ENCODE measurements at regions not wholly inside any gene's neighbourhood (a gene's known extent, or its start where the extent isn't known, plus 50 kb on each side); places are given as distances from the start of the nearest gene placed in this dataset.
A peak's percentile ranks its signal among the peaks of the same experiment; 100 is the strongest.

- DNase-seq, result peak; percentile 10 to 11
- H3K4me1 ChIP-seq (ENCODE audit: control insufficient read depth, insufficient read depth, low read length), result no peaks in the 10 kb centered on the region
- no peaks in the 10 kb centered on the region for H3K27me3 ChIP-seq (ENCODE audit: control insufficient read depth, insufficient read depth, low read length)
- no peak overlapping the region for H3K27ac ChIP-seq (ENCODE audit: low read length)
- H3K9me3 ChIP-seq (ENCODE audit: control insufficient read depth, low read depth, low read length), result no peaks in the 10 kb centered on the region
- no peak overlapping the region for H3K4me3 ChIP-seq (ENCODE audit: low read length)
- WGBS (ENCODE audit: insufficient coverage, low lambda C conversion rate), result 0% methylated on average over 2 of the region's 3 CpGs
- H3K36me3 ChIP-seq (ENCODE audit: control insufficient read depth, insufficient read depth, low read length), result no peaks in the 10 kb centered on the region
Measured at GRCh38 chr18:68623342-68623741, 91.6 kb downstream of the TMX3 start.

GRCh38 chr18:68611311-68611710 lies 103.6 kb downstream of the TMX3 start:
- Histone ChIP-seq H3K27me3 (ENCODE audit: control insufficient read depth, insufficient read depth, low read length) (no peaks in the 10 kb centered on the region), H3K4me3 (ENCODE audit: low read length) (no peak overlapping the region), H3K4me1 (ENCODE audit: control insufficient read depth, insufficient read depth, low read length) (no peaks in the 10 kb centered on the region), H3K9me3 (ENCODE audit: control insufficient read depth, low read depth, low read length) (no peaks in the 10 kb centered on the region), H3K36me3 (ENCODE audit: control insufficient read depth, insufficient read depth, low read length) (no peaks in the 10 kb centered on the region), H3K27ac (ENCODE audit: low read length) (no peak overlapping the region)
- 90% methylated on average over 2 of the region's 4 CpGs for WGBS (ENCODE audit: insufficient coverage, low lambda C conversion rate)
- no peak for DNase-seq

- WGBS (ENCODE audit: insufficient coverage, low lambda C conversion rate), result 92% methylated on average over 3 of the region's 6 CpGs
Measured at GRCh38 chr18:68608851-68609490, 105.9 kb downstream of the TMX3 start.

GRCh38 chr18:68607852-68608251 lies 107.1 kb downstream of the TMX3 start:
- no peak overlapping the region for H3K27ac ChIP-seq (ENCODE audit: low read length)
- H3K36me3 ChIP-seq (ENCODE audit: control insufficient read depth, insufficient read depth, low read length), result no peaks in the 10 kb centered on the region
- H3K4me3 ChIP-seq (ENCODE audit: low read length), result no peak overlapping the region
- no peak for DNase-seq
- no peaks in the 10 kb centered on the region for H3K27me3 ChIP-seq (ENCODE audit: control insufficient read depth, insufficient read depth, low read length)
- no peaks in the 10 kb centered on the region for H3K9me3 ChIP-seq (ENCODE audit: control insufficient read depth, low read depth, low read length)
- H3K4me1 ChIP-seq (ENCODE audit: control insufficient read depth, insufficient read depth, low read length), result no peaks in the 10 kb centered on the region
- WGBS (ENCODE audit: insufficient coverage, low lambda C conversion rate), result 100% methylated on average over 1 of the region's 2 CpGs

More at GRCh38 chr18:68608851-68609490, 105.9 kb downstream of the TMX3 start:
- H3K27ac ChIP-seq (ENCODE audit: low read length), result no peak overlapping the region
- no peaks in the 10 kb centered on the region for H3K4me1 ChIP-seq (ENCODE audit: control insufficient read depth, insufficient read depth, low read length)
- no peaks in the 10 kb centered on the region for H3K9me3 ChIP-seq (ENCODE audit: control insufficient read depth, low read depth, low read length)
- H3K36me3 ChIP-seq (ENCODE audit: control insufficient read depth, insufficient read depth, low read length), result no peaks in the 10 kb centered on the region
- H3K4me3 ChIP-seq (ENCODE audit: low read length), result no peak overlapping the region
- no peak for DNase-seq
- H3K27me3 ChIP-seq (ENCODE audit: control insufficient read depth, insufficient read depth, low read length), result no peaks in the 10 kb centered on the region

GRCh38 chr18:68604256-68604655 lies 110.7 kb downstream of the TMX3 start:
- H3K9me3 ChIP-seq (ENCODE audit: control insufficient read depth, low read depth, low read length), result no peaks in the 10 kb centered on the region
- H3K36me3 ChIP-seq (ENCODE audit: control insufficient read depth, insufficient read depth, low read length), result no peaks in the 10 kb centered on the region
- no peaks in the 10 kb centered on the region for H3K27me3 ChIP-seq (ENCODE audit: control insufficient read depth, insufficient read depth, low read length)
- WGBS (ENCODE audit: insufficient coverage, low lambda C conversion rate), result no CpG with 5 or more reads among the region's 1 CpG
- H3K4me1 ChIP-seq (ENCODE audit: control insufficient read depth, insufficient read depth, low read length), result no peaks in the 10 kb centered on the region
- DNase-seq, result no peak
- H3K27ac ChIP-seq (ENCODE audit: low read length), result no peak overlapping the region
- no peak overlapping the region for H3K4me3 ChIP-seq (ENCODE audit: low read length)

- no peak overlapping the region for H3K4me3 ChIP-seq (ENCODE audit: low read length)
- WGBS (ENCODE audit: insufficient coverage, low lambda C conversion rate), result 100% methylated on average over 1 of the region's 2 CpGs
Measured at GRCh38 chr18:68596016-68596415, 118.9 kb downstream of the TMX3 start.

GRCh38 chr18:68588169-68588568 lies 126.7 kb downstream of the TMX3 start:
- no peak for DNase-seq
- 49% methylated on average over 4 of the region's 5 CpGs for WGBS (ENCODE audit: insufficient coverage, low lambda C conversion rate)
- Histone ChIP-seq H3K36me3 (ENCODE audit: control insufficient read depth, insufficient read depth, low read length) (no peaks in the 10 kb centered on the region), H3K9me3 (ENCODE audit: control insufficient read depth, low read depth, low read length) (no peaks in the 10 kb centered on the region), H3K4me3 (ENCODE audit: low read length) (no peak overlapping the region), H3K27ac (ENCODE audit: low read length) (no peak overlapping the region), H3K27me3 (ENCODE audit: control insufficient read depth, insufficient read depth, low read length) (no peaks in the 10 kb centered on the region), H3K4me1 (ENCODE audit: control insufficient read depth, insufficient read depth, low read length) (no peaks in the 10 kb centered on the region)

More at GRCh38 chr18:68596016-68596415, 118.9 kb downstream of the TMX3 start:
- Histone ChIP-seq H3K9me3 (ENCODE audit: control insufficient read depth, low read depth, low read length) (no peaks in the 10 kb centered on the region), H3K27me3 (ENCODE audit: control insufficient read depth, insufficient read depth, low read length) (no peaks in the 10 kb centered on the region), H3K36me3 (ENCODE audit: control insufficient read depth, insufficient read depth, low read length) (no peaks in the 10 kb centered on the region), H3K27ac (ENCODE audit: low read length) (no peak overlapping the region), H3K4me1 (ENCODE audit: control insufficient read depth, insufficient read depth, low read length) (no peaks in the 10 kb centered on the region)
- DNase-seq, result no peak

- H3K36me3 ChIP-seq (ENCODE audit: control insufficient read depth, insufficient read depth, low read length), result no peaks in the 10 kb centered on the region
- H3K4me1 ChIP-seq (ENCODE audit: control insufficient read depth, insufficient read depth, low read length), result no peaks in the 10 kb centered on the region
- no peaks in the 10 kb centered on the region for H3K27me3 ChIP-seq (ENCODE audit: control insufficient read depth, insufficient read depth, low read length)
- H3K27ac ChIP-seq (ENCODE audit: low read length), result no peak overlapping the region
- DNase-seq, result no peak
- no peak overlapping the region for H3K4me3 ChIP-seq (ENCODE audit: low read length)
- no peaks in the 10 kb centered on the region for H3K9me3 ChIP-seq (ENCODE audit: control insufficient read depth, low read depth, low read length)
- 40% methylated on average over 1 of the region's 1 CpG for WGBS (ENCODE audit: insufficient coverage, low lambda C conversion rate)
Measured at GRCh38 chr18:68583685-68584084, 131.2 kb downstream of the TMX3 start.

- no peaks in the 10 kb centered on the region for H3K4me1 ChIP-seq (ENCODE audit: control insufficient read depth, insufficient read depth, low read length)
- H3K27me3 ChIP-seq (ENCODE audit: control insufficient read depth, insufficient read depth, low read length), result no peaks in the 10 kb centered on the region
- H3K36me3 ChIP-seq (ENCODE audit: control insufficient read depth, insufficient read depth, low read length), result no peaks in the 10 kb centered on the region
- no peaks in the 10 kb centered on the region for H3K9me3 ChIP-seq (ENCODE audit: control insufficient read depth, low read depth, low read length)
- 83% methylated on average over 2 of the region's 5 CpGs for WGBS (ENCODE audit: insufficient coverage, low lambda C conversion rate)
- H3K4me3 ChIP-seq (ENCODE audit: low read length), result no peak overlapping the region
- H3K27ac ChIP-seq (ENCODE audit: low read length), result no peak overlapping the region
- no peak for DNase-seq
Measured at GRCh38 chr18:68574311-68574710, 140.6 kb downstream of the TMX3 start.

GRCh38 chr18:68569936-68570335 lies 145.0 kb downstream of the TMX3 start:
- Histone ChIP-seq H3K4me1 (ENCODE audit: control insufficient read depth, insufficient read depth, low read length) (no peaks in the 10 kb centered on the region), H3K36me3 (ENCODE audit: control insufficient read depth, insufficient read depth, low read length) (no peaks in the 10 kb centered on the region), H3K9me3 (ENCODE audit: control insufficient read depth, low read depth, low read length) (no peaks in the 10 kb centered on the region), H3K4me3 (ENCODE audit: low read length) (no peak overlapping the region), H3K27me3 (ENCODE audit: control insufficient read depth, insufficient read depth, low read length) (no peaks in the 10 kb centered on the region), H3K27ac (ENCODE audit: low read length) (no peak overlapping the region)
- 88% methylated on average over 3 of the region's 3 CpGs for WGBS (ENCODE audit: insufficient coverage, low lambda C conversion rate)
- no peak for DNase-seq
